Large intestine (tissue), 3 donors: ENCODE measurements at regions not wholly inside any gene's neighbourhood (a gene's known extent, or its start where the extent isn't known, plus 50 kb on each side); places are given as distances from the start of the nearest gene placed in this dataset.
"Not testable (repeated sequence)": the region's sequence is repeated elsewhere in the genome, so short reads cannot be mapped to it uniquely, and the experiment has no call there.

Experiments
- DNase-seq, 2 donors: peaks; one replicate each; pipeline versions ENCODE4 v3.0.0 to v3.0.0-alpha.2; 2013
- H3K27ac ChIP-seq: one replicate; pipeline ENCODE4 v1.5.1; 2013; ENCODE audit warnings: low read length
- H3K27me3 ChIP-seq: 2 replicates; pipeline ENCODE4 v1.6.1; 2013; ENCODE audit warnings: low read length; ENCODE audit not compliant: control insufficient read depth, insufficient read depth
- H3K36me3 ChIP-seq: 2 replicates; pipeline ENCODE4 v1.6.1; 2013; ENCODE audit warnings: low read length; ENCODE audit not compliant: control insufficient read depth, insufficient read depth
- H3K4me1 ChIP-seq: one replicate; pipeline ENCODE4 v1.6.1; 2013; ENCODE audit warnings: low read length; ENCODE audit not compliant: control insufficient read depth, insufficient read depth
- H3K4me3 ChIP-seq: one replicate; pipeline ENCODE4 v1.5.1; 2013; ENCODE audit warnings: low read length
- H3K9me3 ChIP-seq: one replicate; pipeline ENCODE4 v1.6.1; 2013; ENCODE audit warnings: mild to moderate bottlenecking, low read depth, low read length, moderate library complexity; ENCODE audit not compliant: control insufficient read depth
- WGBS: methylation state at CpG from one replicate; pipeline ENCODE4 v1.1.5; 2013; ENCODE audit warnings: low lambda C conversion rate; ENCODE audit not compliant: insufficient coverage; 5-methylcytosine and 5-hydroxymethylcytosine counted together

DNA sequence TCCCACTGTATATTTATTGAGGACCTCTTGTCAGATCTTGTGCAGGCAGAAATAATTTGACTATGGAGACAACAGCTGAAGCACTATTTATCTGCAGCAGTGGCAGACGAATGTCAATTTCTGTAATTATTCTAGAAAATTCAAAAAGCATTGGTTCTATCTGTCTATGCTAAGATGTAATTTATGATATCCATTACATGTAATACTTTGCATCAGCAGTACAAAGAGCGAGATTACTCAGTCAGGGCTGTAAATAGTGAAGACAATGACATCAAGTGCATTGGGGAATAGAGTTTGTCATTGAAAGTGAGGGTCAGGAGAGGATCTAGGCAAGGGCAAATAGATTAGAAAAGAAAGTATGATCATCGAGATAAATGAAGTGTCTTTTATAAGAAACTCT is 508.2 kb downstream of the ZWINT start:
- Histone ChIP-seq H3K4me3 (no peak overlapping the region), H3K27ac (no peak overlapping the region), H3K36me3 (no peaks in the 10 kb centered on the region), H3K27me3 (no peaks in the 10 kb centered on the region), H3K4me1 (no peaks in the 10 kb centered on the region), H3K9me3 (no peaks in the 10 kb centered on the region)
- WGBS, result 71% methylated on average over 2 of the region's 3 CpGs
- no peak for DNase-seq

DNA sequence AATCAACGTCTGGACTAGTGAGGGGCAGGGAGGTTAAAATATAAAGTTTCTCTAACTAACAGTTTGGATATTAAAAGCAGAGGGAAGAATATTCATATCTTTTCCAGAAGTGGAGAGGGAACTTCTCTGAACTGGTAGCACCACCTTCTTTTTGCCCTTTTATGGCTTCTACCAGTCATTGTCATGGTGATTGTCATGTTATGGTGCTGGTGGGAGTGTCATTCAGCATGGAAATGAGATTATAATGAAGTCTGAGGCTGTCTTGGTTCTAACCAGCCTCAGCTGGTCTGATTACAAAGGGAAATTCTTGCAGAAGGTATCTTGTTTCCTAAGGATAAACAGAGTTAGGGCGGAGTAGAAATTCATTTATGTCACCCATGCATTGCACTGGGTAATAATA is 523.8 kb downstream of the ZWINT start:
- no peak for DNase-seq
- Histone ChIP-seq H3K9me3 (no peaks in the 10 kb centered on the region), H3K36me3 (no peaks in the 10 kb centered on the region), H3K27me3 (no peaks in the 10 kb centered on the region), H3K4me3 (no peak overlapping the region), H3K27ac (no peak overlapping the region), H3K4me1 (no peaks in the 10 kb centered on the region)
- WGBS, result 80% methylated on average over 1 of the region's 2 CpGs

DNA sequence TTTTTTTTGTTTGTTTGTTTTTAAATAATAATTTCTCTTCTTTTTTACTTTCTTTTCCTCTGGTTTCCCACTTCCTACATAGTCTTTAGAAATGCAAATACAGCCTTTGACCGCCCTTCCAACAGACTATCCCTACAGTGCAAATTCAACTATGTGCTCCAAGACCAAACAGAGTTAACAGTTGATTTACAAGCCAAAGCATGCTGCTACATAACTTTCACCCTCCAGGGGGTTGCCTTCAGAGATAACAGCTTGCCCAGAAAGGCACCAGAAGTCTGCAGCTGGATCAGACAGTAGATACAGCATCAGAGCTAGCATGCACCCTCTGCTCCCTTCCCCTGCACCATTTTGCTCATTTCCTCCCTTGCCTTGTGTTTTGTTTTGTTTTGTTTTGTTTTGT is 539.0 kb downstream of the ZWINT start:
- H3K27ac ChIP-seq, result no peak overlapping the region
- H3K4me1 ChIP-seq, result no peaks in the 10 kb centered on the region
- no peak overlapping the region for H3K4me3 ChIP-seq
- H3K9me3 ChIP-seq, result no peaks in the 10 kb centered on the region
- H3K36me3 ChIP-seq, result no peaks in the 10 kb centered on the region
- DNase-seq, result no peak
- WGBS, result 50% methylated on average over 1 of the region's 1 CpG
- H3K27me3 ChIP-seq, result no peaks in the 10 kb centered on the region

DNA sequence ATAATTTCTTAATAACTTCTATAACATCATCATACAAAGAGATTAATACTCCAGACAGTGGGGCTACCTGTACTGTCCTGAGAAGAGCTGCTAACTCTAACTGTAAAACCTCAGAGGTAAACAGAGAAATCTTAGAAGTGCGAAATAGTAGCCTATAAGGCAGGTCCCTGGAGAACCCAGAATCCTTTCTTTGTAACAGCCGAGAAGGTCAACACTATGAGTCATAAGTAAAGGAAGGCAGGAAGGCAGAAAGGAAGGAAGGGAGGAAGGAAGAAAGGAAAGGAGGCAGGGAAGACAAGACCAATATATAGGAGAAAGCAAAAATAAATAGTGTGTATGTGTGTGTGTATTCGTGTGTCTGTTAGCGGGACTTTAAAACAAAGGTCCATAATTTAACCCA is 540.6 kb downstream of the ZWINT start:
- H3K27me3 ChIP-seq, result no peaks in the 10 kb centered on the region
- no peaks in the 10 kb centered on the region for H3K36me3 ChIP-seq
- H3K4me1 ChIP-seq, result no peaks in the 10 kb centered on the region
- H3K4me3 ChIP-seq, result no peak overlapping the region
- DNase-seq, result no peak
- no peaks in the 10 kb centered on the region for H3K9me3 ChIP-seq
- H3K27ac ChIP-seq, result no peak overlapping the region
- WGBS, result 100% methylated on average over 3 of the region's 4 CpGs

DNA sequence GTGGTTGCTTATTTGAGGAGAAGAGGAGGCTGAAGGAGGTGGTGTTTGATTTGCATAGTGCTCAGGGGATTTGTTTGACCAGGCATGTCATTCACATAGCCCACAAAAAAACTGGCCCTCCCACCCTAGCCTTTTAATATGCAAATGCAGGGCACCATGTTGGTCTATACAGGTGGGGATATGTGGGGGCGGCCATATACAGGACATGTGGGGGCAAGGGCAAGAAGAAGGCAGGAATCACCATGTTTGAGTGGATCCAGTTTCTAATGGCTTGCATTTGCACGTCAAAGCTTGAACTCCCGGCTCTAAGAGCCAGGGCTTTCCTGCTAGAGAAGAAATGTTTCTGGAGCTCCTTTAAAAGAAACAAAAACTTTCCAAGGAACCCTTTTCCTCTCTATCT is 541.0 kb downstream of the ZWINT start:
- no peaks in the 10 kb centered on the region for H3K27me3 ChIP-seq
- H3K9me3 ChIP-seq, result no peaks in the 10 kb centered on the region
- no peak overlapping the region for H3K27ac ChIP-seq
- no CpG with 5 or more reads among the region's 3 CpGs for WGBS
- no peak overlapping the region for H3K4me3 ChIP-seq
- H3K4me1 ChIP-seq, result no peaks in the 10 kb centered on the region
- H3K36me3 ChIP-seq, result no peaks in the 10 kb centered on the region
- no peak for DNase-seq

DNA sequence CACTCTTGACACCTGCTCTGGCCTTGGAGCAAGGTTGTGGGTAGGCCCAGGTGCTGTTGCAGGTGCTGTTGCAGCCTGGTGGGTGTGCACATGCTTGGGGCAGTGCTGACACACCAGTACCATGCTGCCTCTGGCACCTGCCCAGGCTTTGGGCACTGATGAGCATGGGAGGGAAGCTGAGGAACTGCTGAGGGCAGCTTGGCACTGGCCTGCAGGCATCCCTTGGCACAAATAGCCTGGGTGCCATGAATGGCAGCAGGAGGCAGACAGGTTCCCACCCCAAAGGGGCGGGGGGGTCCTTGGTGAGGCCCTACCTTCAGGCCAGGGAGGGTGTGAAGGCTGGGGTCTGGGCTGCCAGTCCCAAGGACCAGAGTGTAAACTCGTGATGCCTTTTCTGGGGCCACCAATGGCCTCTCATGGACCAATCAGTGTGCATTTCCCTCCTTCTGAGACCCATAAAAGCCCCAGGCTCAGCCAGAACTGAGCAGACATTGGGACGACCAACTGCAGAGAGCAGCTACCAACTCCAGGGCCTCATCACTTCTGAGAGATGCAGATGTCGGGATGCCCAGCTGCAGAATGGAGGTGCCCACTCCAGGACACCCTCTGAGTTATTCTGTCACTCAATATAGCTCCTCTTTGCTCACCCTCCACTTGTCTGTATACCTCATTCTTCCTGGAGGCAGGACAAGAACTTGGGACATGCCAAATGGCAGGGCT is 547.4 kb downstream of the ZWINT start:
- Histone ChIP-seq H3K27me3 (no peaks in the 10 kb centered on the region), H3K4me1 (no peaks in the 10 kb centered on the region), H3K36me3 (no peaks in the 10 kb centered on the region), H3K9me3 (peaks cover 5% of the 10 kb centered on the region), H3K27ac (no peak overlapping the region), H3K4me3 (no peak overlapping the region)
- WGBS, result no CpG with 5 or more reads among the region's 4 CpGs
- DNase-seq, result no peak

DNA sequence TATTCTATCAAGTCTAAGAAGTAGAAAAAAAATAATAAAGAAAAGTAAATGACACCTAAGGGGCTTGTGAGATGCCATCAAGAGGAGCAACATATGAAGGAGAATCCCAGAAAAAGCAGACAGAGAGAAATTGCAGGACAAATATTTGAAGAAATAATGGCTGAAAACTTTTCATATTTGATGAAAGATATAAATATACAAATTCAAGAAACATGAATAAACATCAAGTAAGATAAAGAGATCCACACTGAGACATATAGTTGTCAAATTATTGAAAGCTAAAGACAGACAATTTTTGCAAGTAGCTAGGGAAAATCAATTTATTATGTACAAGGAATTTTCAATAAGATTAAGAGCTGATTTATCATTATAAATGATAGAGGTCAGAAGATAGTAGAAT is 558.0 kb downstream of the ZWINT start:
- no peak overlapping the region for H3K27ac ChIP-seq

DNA sequence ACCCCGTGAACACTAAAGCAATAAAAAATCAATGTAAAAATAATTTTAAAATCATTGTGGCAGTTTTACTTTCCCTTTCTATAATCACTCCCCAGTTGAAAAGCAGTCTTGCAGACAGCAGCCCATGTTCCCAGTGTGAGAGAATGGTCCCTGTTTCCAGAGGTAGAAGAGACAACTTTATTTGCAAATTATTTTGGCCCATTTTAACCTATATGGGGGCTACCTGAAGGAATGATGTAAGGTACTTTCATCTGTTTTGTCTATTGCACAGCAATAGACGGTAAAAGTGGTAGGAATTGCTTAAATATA is 559.8 kb downstream of the ZWINT start:
- WGBS, result 88% methylated on average over 2 of the region's 2 CpGs
- H3K4me1 ChIP-seq, result no peaks in the 10 kb centered on the region
- DNase-seq, result no peak
- H3K27me3 ChIP-seq, result no peaks in the 10 kb centered on the region
- H3K9me3 ChIP-seq, result no peaks in the 10 kb centered on the region
- no peak overlapping the region for H3K27ac ChIP-seq
- H3K4me3 ChIP-seq, result no peak overlapping the region
- no peaks in the 10 kb centered on the region for H3K36me3 ChIP-seq

More for the DNA sequence above, 558.0 kb downstream of the ZWINT start:
- DNase-seq, result no peak
- no peak overlapping the region for H3K4me3 ChIP-seq
- no peaks in the 10 kb centered on the region for H3K4me1 ChIP-seq
- H3K27me3 ChIP-seq, result no peaks in the 10 kb centered on the region
- no peaks in the 10 kb centered on the region for H3K9me3 ChIP-seq
- no peaks in the 10 kb centered on the region for H3K36me3 ChIP-seq

DNA sequence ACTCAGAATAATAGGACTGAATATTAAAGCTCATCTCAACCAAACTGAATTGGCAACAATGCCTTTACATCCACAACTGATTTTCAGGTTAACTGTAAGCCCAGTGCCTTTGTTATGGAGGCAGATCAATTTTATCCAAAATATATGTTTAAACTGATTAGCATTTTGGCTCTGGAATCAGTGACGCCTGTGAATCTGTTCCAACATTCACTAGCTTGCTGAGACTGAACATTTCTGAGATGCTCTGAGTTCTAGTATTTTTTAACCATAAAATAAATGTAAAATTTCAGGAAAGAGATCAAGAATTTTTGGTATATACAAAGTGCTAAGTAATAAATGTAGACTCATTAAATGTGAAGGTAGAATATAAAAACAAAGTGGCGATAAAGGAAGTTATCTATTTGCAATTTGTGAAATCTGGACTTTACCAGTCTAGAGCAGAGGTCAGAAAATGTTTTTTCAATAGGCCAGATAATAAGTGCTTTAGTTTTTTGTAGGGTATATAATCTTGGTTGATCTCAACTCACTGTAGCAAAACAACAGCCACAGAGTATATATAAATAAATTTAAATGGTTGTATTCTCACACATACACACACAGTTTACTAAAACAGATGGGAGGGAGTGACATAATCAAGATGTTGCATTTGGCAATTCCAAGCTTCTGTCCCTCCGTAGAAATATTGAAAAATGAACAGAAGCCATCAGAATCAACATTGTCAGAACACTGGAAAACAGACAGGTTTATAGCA is 560.3 kb downstream of the ZWINT start:
- H3K9me3 ChIP-seq, result no peaks in the 10 kb centered on the region
- WGBS, result 78% methylated on average over 1 of the region's 3 CpGs
- no peaks in the 10 kb centered on the region for H3K27me3 ChIP-seq
- no peak overlapping the region for H3K4me3 ChIP-seq
- no peak overlapping the region for H3K27ac ChIP-seq
- DNase-seq, result no peak
- no peaks in the 10 kb centered on the region for H3K36me3 ChIP-seq
- H3K4me1 ChIP-seq, result no peaks in the 10 kb centered on the region

DNA sequence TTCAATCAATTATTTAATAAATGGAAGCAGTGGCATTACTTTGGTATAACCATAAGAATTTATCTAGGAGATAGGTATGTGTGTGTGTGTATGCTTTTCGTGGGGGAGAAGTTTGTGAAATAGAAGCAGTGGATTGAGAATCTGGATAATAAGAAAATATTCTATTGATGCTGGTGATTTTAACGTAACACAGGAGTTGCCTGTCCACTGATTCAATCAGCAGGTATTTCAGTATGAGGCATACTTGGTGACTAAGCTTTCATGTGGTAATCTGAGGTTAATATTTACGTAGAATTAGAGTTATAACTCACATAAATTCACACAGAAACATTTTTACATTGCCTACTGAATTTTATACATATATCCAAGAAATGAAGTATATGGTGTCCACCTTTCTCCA is 568.0 kb downstream of the ZWINT start:
- Histone ChIP-seq H3K4me1 (no peaks in the 10 kb centered on the region), H3K27ac (no peak overlapping the region), H3K27me3 (no peaks in the 10 kb centered on the region), H3K36me3 (no peaks in the 10 kb centered on the region), H3K4me3 (no peak overlapping the region), H3K9me3 (no peaks in the 10 kb centered on the region)
- no CpG with 5 or more reads among the region's 3 CpGs for WGBS
- DNase-seq, result no peak

DNA sequence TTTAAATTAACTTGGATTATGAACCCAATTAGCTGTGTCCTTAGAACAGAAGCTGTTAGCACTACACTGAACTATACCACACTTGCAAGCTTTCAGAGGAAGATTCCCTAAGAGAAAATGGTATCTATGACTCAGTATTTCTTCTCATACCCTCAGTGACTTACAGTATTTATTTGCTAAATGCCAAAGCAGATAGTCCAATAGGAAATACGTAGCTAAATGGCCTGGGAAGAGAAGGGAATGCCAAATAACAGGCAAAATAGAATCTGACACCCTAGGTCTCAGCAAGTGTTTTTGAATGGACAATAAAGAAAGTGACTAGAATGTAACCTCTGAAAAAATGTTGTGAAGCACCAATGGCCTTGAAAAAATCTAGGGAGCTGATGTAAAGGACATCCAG is 570.8 kb downstream of the ZWINT start:
- H3K27ac ChIP-seq, result not testable (repeated sequence)

More for the DNA sequence above, 570.8 kb downstream of the ZWINT start:
- H3K4me3 ChIP-seq, H3K4me1 ChIP-seq, H3K36me3 ChIP-seq, DNase-seq, H3K9me3 ChIP-seq, H3K27me3 ChIP-seq: not testable (repeated sequence)
- WGBS, result 60% methylated on average over 1 of the region's 1 CpG
